ENCODE measurements at regions not wholly inside any gene's neighbourhood (a gene's known extent, or its start where the extent isn't known, plus 50 kb on each side); places are given as distances from the start of the nearest gene placed in this dataset.

DNA sequence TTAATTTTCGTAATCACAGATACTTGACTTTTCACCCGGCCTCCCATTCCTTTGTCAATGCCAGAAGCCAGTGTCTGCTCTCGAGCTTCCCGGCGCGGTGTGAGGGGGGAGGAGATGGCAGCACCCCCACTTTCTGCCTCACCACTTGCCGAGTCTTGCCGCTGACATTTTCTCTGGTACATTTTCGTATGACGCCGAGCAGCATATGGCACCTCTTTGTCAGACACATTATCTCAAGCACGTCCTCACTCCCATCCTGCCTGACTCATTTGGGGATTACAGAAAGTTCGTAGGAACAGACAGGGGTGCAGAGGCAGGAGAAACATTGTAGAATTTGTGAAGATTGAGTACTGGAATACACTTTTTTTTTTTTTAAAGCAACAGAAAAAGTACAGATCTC, 60.8 kb upstream of the SORCS3 start:
- no peak for ATAC-seq (ENCODE audit: insufficient read depth, low read depth)
- H3K36me3 ChIP-seq (ENCODE audit: insufficient read depth, low read length) = no peaks in the 10 kb centered on the region
- H3K9ac ChIP-seq (ENCODE audit: low read depth, low read length) = no peak overlapping the region
- no peaks in the 10 kb centered on the region for H3K79me2 ChIP-seq (ENCODE audit: insufficient read depth, low read length)
- TF ChIP-seq, protein P1, sequence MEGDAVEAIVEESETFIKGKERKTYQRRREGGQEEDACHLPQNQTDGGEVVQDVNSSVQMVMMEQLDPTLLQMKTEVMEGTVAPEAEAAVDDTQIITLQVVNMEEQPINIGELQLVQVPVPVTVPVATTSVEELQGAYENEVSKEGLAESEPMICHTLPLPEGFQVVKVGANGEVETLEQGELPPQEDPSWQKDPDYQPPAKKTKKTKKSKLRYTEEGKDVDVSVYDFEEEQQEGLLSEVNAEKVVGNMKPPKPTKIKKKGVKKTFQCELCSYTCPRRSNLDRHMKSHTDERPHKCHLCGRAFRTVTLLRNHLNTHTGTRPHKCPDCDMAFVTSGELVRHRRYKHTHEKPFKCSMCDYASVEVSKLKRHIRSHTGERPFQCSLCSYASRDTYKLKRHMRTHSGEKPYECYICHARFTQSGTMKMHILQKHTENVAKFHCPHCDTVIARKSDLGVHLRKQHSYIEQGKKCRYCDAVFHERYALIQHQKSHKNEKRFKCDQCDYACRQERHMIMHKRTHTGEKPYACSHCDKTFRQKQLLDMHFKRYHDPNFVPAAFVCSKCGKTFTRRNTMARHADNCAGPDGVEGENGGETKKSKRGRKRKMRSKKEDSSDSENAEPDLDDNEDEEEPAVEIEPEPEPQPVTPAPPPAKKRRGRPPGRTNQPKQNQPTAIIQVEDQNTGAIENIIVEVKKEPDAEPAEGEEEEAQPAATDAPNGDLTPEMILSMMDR (IDR thresholded peaks at IDR 0.05; ENCODE audit: borderline replicate concordance, extremely low read depth, low read length, poor library complexity, severe bottlenecking) = no peak
- TF ChIP-seq EZH2 (IDR thresholded peaks at IDR 0.05; ENCODE audit: borderline replicate concordance, low read depth, low read length, severe bottlenecking) = no peak
- H3K27ac ChIP-seq (ENCODE audit: low read length) = no peak overlapping the region
- peaks cover 2% of the 10 kb centered on the region; the same call in 1 of the 2 replicates for H4K20me1 ChIP-seq (ENCODE audit: insufficient read depth, low read length)
- H3K27me3 ChIP-seq (ENCODE audit: insufficient read depth, low read length, poor library complexity) = peaks cover 6% of the 10 kb centered on the region
- H3K4me3 ChIP-seq (ENCODE audit: low read depth in 1 of 2, low read length in 2 of 2) = no peak overlapping the region
- H3K4me2 ChIP-seq (ENCODE audit: insufficient read depth, low read length) = no peak overlapping the region
- no peaks in the 10 kb centered on the region for H3K9me3 ChIP-seq (ENCODE audit: insufficient read depth, low read length, severe bottlenecking)
- no peak overlapping the region for H2AFZ ChIP-seq (ENCODE audit: low read depth, low read length)
- no peaks in the 10 kb centered on the region for H3K4me1 ChIP-seq (ENCODE audit: insufficient read depth, low read length)
- no peak for DNase-seq

- ATAC-seq (ENCODE audit: insufficient read depth, low read depth) = peak; percentile 90
- Histone ChIP-seq H3K4me1 (ENCODE audit: insufficient read depth, low read length) (no peaks in the 10 kb centered on the region), H3K27ac (ENCODE audit: low read length) (no peak overlapping the region), H3K9ac (ENCODE audit: low read depth, low read length) (no peak overlapping the region), H3K4me2 (ENCODE audit: insufficient read depth, low read length) (no peak overlapping the region), H3K79me2 (ENCODE audit: insufficient read depth, low read length) (no peaks in the 10 kb centered on the region), H3K9me3 (ENCODE audit: insufficient read depth, low read length, severe bottlenecking) (no peaks in the 10 kb centered on the region), H3K4me3 (ENCODE audit: low read depth in 1 of 2, low read length in 2 of 2) (no peak overlapping the region), H3K27me3 (ENCODE audit: insufficient read depth, low read length, poor library complexity) (peaks cover 6% of the 10 kb centered on the region), H3K36me3 (ENCODE audit: insufficient read depth, low read length) (no peaks in the 10 kb centered on the region), H2AFZ (ENCODE audit: low read depth, low read length) (no peak overlapping the region), H4K20me1 (ENCODE audit: insufficient read depth, low read length) (peaks cover 2% of the 10 kb centered on the region; the same call in 1 of the 2 replicates)
- TF ChIP-seq, protein P1 (IDR thresholded peaks at IDR 0.05; ENCODE audit: borderline replicate concordance, extremely low read depth, low read length, poor library complexity, severe bottlenecking) = peak; percentile 90
- no peak for TF ChIP-seq EZH2 (IDR thresholded peaks at IDR 0.05; ENCODE audit: borderline replicate concordance, low read depth, low read length, severe bottlenecking)
- DNase-seq = peak; percentile 69
These were observed 60.1 kb upstream of the SORCS3 start for GRCh38 chr10:104580774-104581675.

DNA sequence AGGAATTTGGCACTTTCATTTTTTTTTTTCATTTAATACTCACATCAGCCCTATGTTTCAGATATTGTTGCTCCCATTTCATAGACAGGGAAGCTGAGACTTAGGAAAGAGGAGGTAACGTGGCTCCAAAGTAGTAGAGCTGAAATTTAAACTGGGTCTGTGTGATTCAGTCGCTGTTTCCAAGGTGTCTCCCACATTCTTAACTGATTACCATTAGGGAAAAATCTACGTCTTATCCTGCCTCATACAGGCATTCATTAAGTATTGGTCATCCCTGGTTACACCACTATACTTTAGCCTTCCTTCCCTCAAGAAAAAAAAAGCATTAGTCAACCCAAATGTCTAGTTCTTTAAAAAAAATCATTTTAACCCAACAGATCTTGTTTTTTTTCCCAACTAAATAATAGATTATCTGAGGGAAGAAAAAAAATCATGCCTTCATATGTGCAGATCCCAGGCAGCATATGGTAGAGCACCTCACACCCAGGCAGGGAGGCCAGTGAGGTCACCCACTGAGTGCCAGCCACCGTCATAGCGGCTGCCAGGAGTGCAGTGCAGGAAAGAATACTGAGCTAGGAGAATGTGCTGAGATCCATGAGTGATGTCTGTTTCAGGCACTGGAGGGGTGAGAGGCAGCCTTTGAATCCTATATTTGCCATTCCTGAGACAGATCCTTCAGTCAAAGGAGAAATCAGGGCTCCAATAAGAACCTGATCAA, 59.0 kb upstream of the SORCS3 start:
- H3K4me1 ChIP-seq (ENCODE audit: insufficient read depth, low read length) = no peaks in the 10 kb centered on the region
- ATAC-seq (ENCODE audit: insufficient read depth, low read depth) (no peak), DNase-seq (no peak)
- no peak overlapping the region for H3K27ac ChIP-seq (ENCODE audit: low read length)
- H3K4me2 ChIP-seq (ENCODE audit: insufficient read depth, low read length) = no peak overlapping the region
- no peak overlapping the region for H2AFZ ChIP-seq (ENCODE audit: low read depth, low read length)
- H3K9ac ChIP-seq (ENCODE audit: low read depth, low read length) = no peak overlapping the region
- no peaks in the 10 kb centered on the region for H3K79me2 ChIP-seq (ENCODE audit: insufficient read depth, low read length)
- TF ChIP-seq, protein P1 (IDR thresholded peaks at IDR 0.05; ENCODE audit: borderline replicate concordance, extremely low read depth, low read length, poor library complexity, severe bottlenecking) = no peak
- no peak for TF ChIP-seq EZH2 (IDR thresholded peaks at IDR 0.05; ENCODE audit: borderline replicate concordance, low read depth, low read length, severe bottlenecking)
- no peak overlapping the region for H3K4me3 ChIP-seq (ENCODE audit: low read depth in 1 of 2, low read length in 2 of 2)
- H3K27me3 ChIP-seq (ENCODE audit: insufficient read depth, low read length, poor library complexity) = peaks cover 6% of the 10 kb centered on the region
- no peaks in the 10 kb centered on the region for H3K9me3 ChIP-seq (ENCODE audit: insufficient read depth, low read length, severe bottlenecking)
- H4K20me1 ChIP-seq (ENCODE audit: insufficient read depth, low read length) = peaks cover 2% of the 10 kb centered on the region; the same call in 1 of the 2 replicates
- no peaks in the 10 kb centered on the region for H3K36me3 ChIP-seq (ENCODE audit: insufficient read depth, low read length)
